HFFc6 (cell line): ENCODE measurements at regions not wholly inside any gene's neighbourhood (a gene's known extent, or its start where the extent isn't known, plus 50 kb on each side); places are given as distances from the start of the nearest gene placed in this dataset.

Experiments
- DNase-seq: peaks from one replicate; pipeline ENCODE4 v3.0.0-alpha.2; 2018
- H3K27ac Mint-ChIP-seq: 2 replicates; pipeline ENCODE4 v1.8.0; 2020; ENCODE audit warnings: mild to moderate bottlenecking, mixed read lengths
- H3K27me3 Mint-ChIP-seq: 2 replicates; pipeline ENCODE4 v1.8.0; 2021; ENCODE audit warnings: mild to moderate bottlenecking, moderate library complexity, mixed read lengths; ENCODE audit not compliant: insufficient read depth
- H3K36me3 Mint-ChIP-seq: 2 replicates; pipeline ENCODE4 v1.8.0; 2021; ENCODE audit warnings: low read depth, mixed read lengths
- H3K4me1 Mint-ChIP-seq: 2 replicates; pipeline ENCODE4 v1.8.0; 2020; ENCODE audit warnings: low read depth, mixed read lengths
- H3K4me3 Mint-ChIP-seq: 2 replicates; pipeline ENCODE4 v1.8.0; 2020; ENCODE audit warnings: mild to moderate bottlenecking, moderate library complexity, mixed read lengths
- H3K9me3 Mint-ChIP-seq: 2 replicates; pipeline ENCODE4 v1.8.0; 2020; ENCODE audit warnings: mild to moderate bottlenecking, mixed read lengths
- TF ChIP-seq, protein P1 (sequence below): fragments of 200-600 bp; sonication (generic); IDR thresholded peaks from 2 replicates; pipeline ENCODE4 v1.5.0; 2021; ENCODE audit warnings: antibody characterized with exemption, mild to moderate bottlenecking

DNA sequence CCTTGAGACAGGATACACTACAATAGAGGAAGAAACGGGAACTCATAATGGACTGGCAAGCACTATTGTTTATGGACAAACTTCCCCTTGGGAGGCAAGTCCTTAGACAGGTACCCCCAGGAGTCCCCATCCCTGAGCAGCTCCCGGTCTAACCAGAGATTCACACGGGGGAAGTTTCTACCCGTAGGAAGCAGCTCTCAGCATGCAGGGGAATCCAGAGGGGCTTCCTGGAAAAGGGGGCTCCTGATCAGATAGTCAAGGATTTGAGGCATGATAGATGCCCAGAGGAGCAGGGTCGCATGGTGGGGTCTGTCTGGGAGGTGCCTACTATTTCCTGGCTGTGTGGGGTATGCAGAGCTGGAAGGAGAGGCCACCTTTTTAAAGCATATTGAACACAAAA is 282.4 kb upstream of the RTL1 start:
- TF ChIP-seq, protein P1, sequence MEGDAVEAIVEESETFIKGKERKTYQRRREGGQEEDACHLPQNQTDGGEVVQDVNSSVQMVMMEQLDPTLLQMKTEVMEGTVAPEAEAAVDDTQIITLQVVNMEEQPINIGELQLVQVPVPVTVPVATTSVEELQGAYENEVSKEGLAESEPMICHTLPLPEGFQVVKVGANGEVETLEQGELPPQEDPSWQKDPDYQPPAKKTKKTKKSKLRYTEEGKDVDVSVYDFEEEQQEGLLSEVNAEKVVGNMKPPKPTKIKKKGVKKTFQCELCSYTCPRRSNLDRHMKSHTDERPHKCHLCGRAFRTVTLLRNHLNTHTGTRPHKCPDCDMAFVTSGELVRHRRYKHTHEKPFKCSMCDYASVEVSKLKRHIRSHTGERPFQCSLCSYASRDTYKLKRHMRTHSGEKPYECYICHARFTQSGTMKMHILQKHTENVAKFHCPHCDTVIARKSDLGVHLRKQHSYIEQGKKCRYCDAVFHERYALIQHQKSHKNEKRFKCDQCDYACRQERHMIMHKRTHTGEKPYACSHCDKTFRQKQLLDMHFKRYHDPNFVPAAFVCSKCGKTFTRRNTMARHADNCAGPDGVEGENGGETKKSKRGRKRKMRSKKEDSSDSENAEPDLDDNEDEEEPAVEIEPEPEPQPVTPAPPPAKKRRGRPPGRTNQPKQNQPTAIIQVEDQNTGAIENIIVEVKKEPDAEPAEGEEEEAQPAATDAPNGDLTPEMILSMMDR: no peak
- no peak for DNase-seq

DNA sequence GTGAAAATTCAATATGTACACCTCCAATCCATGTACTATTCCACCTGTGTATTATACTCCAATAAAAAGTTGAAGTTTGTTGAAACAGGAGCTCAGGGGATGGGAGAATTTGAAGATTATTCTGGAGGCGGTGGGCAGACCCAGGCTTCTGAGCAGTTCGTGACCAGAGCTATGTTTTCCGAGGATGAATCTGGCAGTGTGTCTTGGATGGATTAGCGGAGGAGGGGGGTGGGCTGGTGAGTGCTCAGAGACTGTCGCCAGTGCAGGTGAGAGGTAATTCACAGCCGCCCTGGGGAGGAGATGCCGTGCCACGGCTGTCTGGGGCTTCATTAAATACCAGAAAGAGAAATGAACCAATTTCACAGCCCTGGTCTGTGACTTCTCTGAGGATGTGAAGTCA is 283.0 kb upstream of the RTL1 start:
- no peak for DNase-seq
- H3K36me3 Mint-ChIP-seq: no peaks in the 10 kb centered on the region
- peaks cover 19% of the 10 kb centered on the region for H3K27me3 Mint-ChIP-seq
- no peaks in the 10 kb centered on the region for H3K4me1 Mint-ChIP-seq
- no peak overlapping the region for H3K4me3 Mint-ChIP-seq
- TF ChIP-seq, protein P1: no peak
- no peaks in the 10 kb centered on the region for H3K9me3 Mint-ChIP-seq
- no peak overlapping the region for H3K27ac Mint-ChIP-seq

More for the DNA sequence above, 282.4 kb upstream of the RTL1 start:
- peaks cover 18% of the 10 kb centered on the region for H3K27me3 Mint-ChIP-seq
- no peaks in the 10 kb centered on the region for H3K4me1 Mint-ChIP-seq
- H3K4me3 Mint-ChIP-seq: no peak overlapping the region
- no peaks in the 10 kb centered on the region for H3K36me3 Mint-ChIP-seq
- H3K9me3 Mint-ChIP-seq: peaks cover 2% of the 10 kb centered on the region
- no peak overlapping the region for H3K27ac Mint-ChIP-seq

DNA sequence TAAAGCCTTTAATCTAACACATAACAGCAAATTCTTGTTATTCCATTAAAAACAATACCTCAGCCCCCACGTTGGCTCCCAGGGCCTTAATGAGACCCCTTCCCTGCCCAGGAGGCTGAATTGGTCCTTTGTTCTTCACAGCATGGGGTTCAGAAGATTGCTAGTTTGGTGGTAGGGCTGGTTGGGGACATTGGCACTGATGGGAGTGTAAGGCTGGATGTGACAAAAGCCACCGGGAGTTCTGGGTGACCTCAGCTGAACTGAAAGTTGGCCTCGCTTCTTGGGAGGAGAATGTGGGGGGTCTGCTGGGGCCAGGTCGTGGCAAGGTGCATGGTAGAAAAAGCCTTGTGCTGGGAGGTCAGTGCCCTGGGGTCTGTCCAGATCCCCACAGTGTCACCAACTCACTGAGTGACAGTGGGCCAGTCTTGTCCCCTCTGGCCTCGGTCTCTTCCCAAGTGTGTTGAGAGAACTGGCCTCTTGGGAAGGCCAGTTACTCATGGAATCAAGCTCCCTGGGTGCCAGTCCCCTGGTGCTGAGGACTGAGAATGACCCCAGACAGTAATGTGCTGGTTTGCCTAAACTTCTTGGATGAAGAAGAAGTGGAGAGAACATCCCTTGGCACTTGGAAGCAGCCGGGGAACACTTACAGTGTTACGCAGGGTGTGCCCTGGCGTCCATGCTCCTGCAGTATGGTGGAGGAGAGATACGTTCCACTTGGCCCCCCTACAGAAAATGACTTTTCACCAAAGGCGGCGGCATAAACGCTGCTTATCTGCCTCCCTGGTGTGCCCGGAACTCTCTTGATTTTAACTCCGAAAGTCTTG is 283.7 kb upstream of the RTL1 start:
- Mint-ChIP-seq H3K36me3 (no peaks in the 10 kb centered on the region), H3K4me1 (no peaks in the 10 kb centered on the region), H3K27ac (no peak overlapping the region), H3K4me3 (no peak overlapping the region), H3K27me3 (peaks cover 19% of the 10 kb centered on the region), H3K9me3 (no peaks in the 10 kb centered on the region)
- TF ChIP-seq, protein P1: no peak
- no peak for DNase-seq

DNA sequence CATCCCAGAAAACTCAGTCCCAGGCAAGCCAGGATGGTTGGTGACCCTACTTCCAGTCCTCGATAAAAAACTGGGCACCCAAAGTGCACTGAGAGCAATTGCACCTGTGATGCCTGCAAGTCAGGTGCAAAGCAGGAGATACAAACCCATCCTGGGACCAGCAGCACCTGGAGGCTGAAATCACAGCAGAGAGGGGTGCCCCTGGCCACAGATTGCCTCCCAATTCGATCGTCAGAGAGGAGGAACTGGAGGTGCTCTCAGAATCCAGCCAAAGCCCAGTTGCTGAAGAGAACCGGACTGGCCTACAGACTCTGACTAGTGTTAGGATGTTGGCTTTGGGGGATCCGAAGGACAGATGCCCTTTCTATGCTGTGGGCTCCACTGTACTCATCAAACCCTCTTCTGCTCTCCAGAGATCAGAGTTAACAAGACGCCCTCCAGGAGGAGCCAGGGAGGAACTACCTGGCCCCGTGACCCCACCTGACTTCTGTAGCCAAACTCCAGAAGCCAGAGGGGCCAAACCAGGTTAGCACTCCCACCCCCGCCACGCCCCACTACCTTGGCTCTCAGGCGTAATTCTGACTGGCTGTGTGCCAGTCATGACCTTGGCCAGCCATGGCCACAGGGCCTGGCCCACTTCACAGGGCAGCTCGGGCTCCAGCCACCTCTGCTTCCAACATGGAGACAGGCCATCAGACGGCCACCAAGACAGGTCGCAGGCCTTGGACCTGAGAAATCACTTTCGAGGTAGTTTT is 284.5 kb upstream of the RTL1 start:
- no peak for DNase-seq
- Mint-ChIP-seq H3K27ac (no peak overlapping the region), H3K4me1 (no peaks in the 10 kb centered on the region), H3K36me3 (no peaks in the 10 kb centered on the region), H3K27me3 (peaks cover 22% of the 10 kb centered on the region), H3K9me3 (no peaks in the 10 kb centered on the region), H3K4me3 (no peak overlapping the region)
- TF ChIP-seq, protein P1: no peak

DNA sequence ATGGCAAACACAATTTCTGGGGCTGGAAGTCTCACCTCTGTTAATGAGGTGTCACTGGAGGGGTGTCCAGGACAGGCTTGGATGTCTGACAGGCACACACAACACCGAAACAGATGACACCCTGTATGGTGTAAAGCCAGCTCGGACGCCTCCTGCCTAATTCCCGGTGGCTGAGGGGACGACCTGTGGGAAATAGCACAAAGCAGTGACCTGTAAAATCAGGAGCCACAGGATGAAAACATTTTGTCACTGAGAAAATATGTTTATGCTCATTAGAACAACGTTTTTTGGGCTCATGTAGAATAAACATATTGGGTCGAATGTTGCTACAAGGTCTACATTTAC is 285.0 kb upstream of the RTL1 start:
- no peaks in the 10 kb centered on the region for H3K36me3 Mint-ChIP-seq
- H3K4me3 Mint-ChIP-seq: no peak overlapping the region
- H3K27me3 Mint-ChIP-seq: peaks cover 25% of the 10 kb centered on the region
- no peaks in the 10 kb centered on the region for H3K4me1 Mint-ChIP-seq
- H3K27ac Mint-ChIP-seq: no peak overlapping the region
- no peak for DNase-seq
- no peaks in the 10 kb centered on the region for H3K9me3 Mint-ChIP-seq
- TF ChIP-seq, protein P1: no peak
